Liver (tissue), 8 donors: ENCODE measurements at regions not wholly inside any gene's neighbourhood (a gene's known extent, or its start where the extent isn't known, plus 50 kb on each side); places are given as distances from the start of the nearest gene placed in this dataset.
"Not testable (repeated sequence)": the region's sequence is repeated elsewhere in the genome, so short reads cannot be mapped to it uniquely, and the experiment has no call there.

Source experiments
- DNase-seq: peaks from one replicate; pipeline ENCODE4 v3.0.0-alpha.2; 2017; ENCODE audit warnings: low spot score
- H3K27ac ChIP-seq, 2 donors: one replicate each; pipeline ENCODE4 v1.7.0; 2013; ENCODE audit warnings: inconsistent platforms in 2 of 2, low read length in 2 of 2, control low read depth in 1 of 2, low read depth in 1 of 2, mild to moderate bottlenecking in 1 of 2
- H3K27me3 ChIP-seq, 4 donors: one replicate each; pipeline versions ENCODE4 v1.6.1 to v1.7.0; 2013; ENCODE audit warnings: low read length in 3 of 4, inconsistent platforms in 1 of 4, mild to moderate bottlenecking in 1 of 4, moderate library complexity in 1 of 4; ENCODE audit not compliant: control insufficient read depth in 4 of 4, insufficient read depth in 4 of 4
- H3K36me3 ChIP-seq, 4 donors: one replicate each; pipeline versions ENCODE4 v1.6.1 to v1.7.0; 2013; ENCODE audit warnings: low read length in 3 of 4, mild to moderate bottlenecking in 3 of 4, low read depth in 1 of 4, moderate library complexity in 1 of 4; ENCODE audit not compliant: control insufficient read depth in 4 of 4, insufficient read depth in 3 of 4
- H3K4me1 ChIP-seq, 4 donors: one replicate each; pipeline versions ENCODE4 v1.6.1 to v1.7.0; 2013; ENCODE audit warnings: low read length in 3 of 4, mild to moderate bottlenecking in 3 of 4, moderate library complexity in 1 of 4; ENCODE audit not compliant: control insufficient read depth in 4 of 4, insufficient read depth in 4 of 4
- H3K4me3 ChIP-seq, 3 donors: one replicate each; pipeline versions ENCODE4 v1.6.1 to v1.7.0; 2013; ENCODE audit warnings: low read length in 3 of 3, control low read depth in 1 of 3, low read depth in 1 of 3, mild to moderate bottlenecking in 1 of 3
- H3K9ac ChIP-seq, 2 donors: one replicate each; pipeline ENCODE4 v1.7.0; 2013; ENCODE audit warnings: low read length in 2 of 2, mild to moderate bottlenecking in 2 of 2, moderate library complexity in 2 of 2, control low read depth in 1 of 2, low read depth in 1 of 2
- H3K9me3 ChIP-seq, 4 donors: one replicate each; pipeline versions ENCODE4 v1.6.1 to v1.7.0; 2013; ENCODE audit warnings: low read length in 3 of 4; ENCODE audit not compliant: control insufficient read depth in 4 of 4
- CTCF ChIP-seq: fragments of 150-350 bp; IDR thresholded peaks from 2 replicates; pipeline ENCODE4 v1.5.1; 2017; ENCODE audit warnings: improper control_type of control experiment, low read depth, low read length; ENCODE audit not compliant: missing input control
- EGR1 ChIP-seq, 2 donors: IDR thresholded peaks; 2 replicates each; pipeline ENCODE4 v1.6.1; 2016 to 2018; ENCODE audit warnings: antibody characterized with exemption in 2 of 2, low read depth in 2 of 2
- FOXA1 ChIP-seq: IDR thresholded peaks from 2 replicates; pipeline ENCODE4 v1.6.1; 2016; ENCODE audit warnings: antibody characterized with exemption
- FOXA2 ChIP-seq: IDR thresholded peaks from 2 replicates; pipeline ENCODE4 v1.6.1; 2016; ENCODE audit warnings: antibody characterized with exemption
- GABPA ChIP-seq, 2 donors: IDR thresholded peaks in 1 of 2; conservative IDR thresholded peaks in 1 of 2; 2 replicates each; pipeline ENCODE4 v1.6.1; 2016; ENCODE audit warnings: antibody characterized with exemption in 2 of 2, mild to moderate bottlenecking in 1 of 2, moderate library complexity in 1 of 2
- HNF4A ChIP-seq, 2 donors: conservative IDR thresholded peaks; 2 replicates each; pipeline ENCODE4 v1.6.1; 2016; ENCODE audit warnings: antibody characterized with exemption in 2 of 2, mild to moderate bottlenecking in 2 of 2
- HNF4G ChIP-seq: IDR thresholded peaks from 2 replicates; pipeline ENCODE4 v1.6.1; 2016; ENCODE audit warnings: antibody characterized with exemption
- JUND ChIP-seq, 2 donors: IDR thresholded peaks; 2 replicates each; pipeline ENCODE4 v1.6.1; 2016; ENCODE audit warnings: antibody characterized with exemption in 2 of 2
- MAX ChIP-seq: IDR thresholded peaks from 2 replicates; pipeline ENCODE4 v1.6.1; 2016; ENCODE audit warnings: antibody characterized with exemption
- NR2F2 ChIP-seq: IDR thresholded peaks from 2 replicates; pipeline ENCODE4 v1.6.1; 2016; ENCODE audit warnings: antibody characterized with exemption
- RAD21 ChIP-seq, 2 donors: IDR thresholded peaks; 2 replicates each; pipeline ENCODE4 v1.6.1; 2016; ENCODE audit warnings: antibody characterized with exemption in 2 of 2, mild to moderate bottlenecking in 2 of 2
- REST ChIP-seq: IDR thresholded peaks from 2 replicates; pipeline ENCODE4 v1.6.1; 2016; ENCODE audit warnings: antibody characterized with exemption, mild to moderate bottlenecking
- RXRA ChIP-seq, 2 donors: IDR thresholded peaks; 2 replicates each; pipeline ENCODE4 v1.6.1; 2017 to 2018; ENCODE audit warnings: antibody characterized with exemption in 2 of 2, mild to moderate bottlenecking in 1 of 2
- SP1 ChIP-seq: IDR thresholded peaks from 2 replicates; pipeline ENCODE4 v1.6.1; 2018; ENCODE audit warnings: antibody characterized with exemption, mild to moderate bottlenecking
- TAF1 ChIP-seq: conservative IDR thresholded peaks from 2 replicates; pipeline ENCODE4 v1.6.1; 2016; ENCODE audit warnings: antibody characterized with exemption, mild to moderate bottlenecking
- YY1 ChIP-seq: IDR thresholded peaks from 2 replicates; pipeline ENCODE4 v1.6.1; 2016; ENCODE audit warnings: antibody characterized with exemption, mild to moderate bottlenecking
- ZBTB33 ChIP-seq: IDR thresholded peaks from 2 replicates; pipeline ENCODE4 v1.6.1; 2016; ENCODE audit warnings: antibody characterized with exemption
- WGBS: extraction: QIAGEN DNeasy Blood & Tissue Kit; methylation state at CpG from one replicate; pipeline ENCODE4 v1.1.7; 2013; 5-methylcytosine and 5-hydroxymethylcytosine counted together
- donor health status: healthy.
- donor health status: healthy.
- donor health status: healthy.
- donor health status: healthy.
- donor health status: healthy.

GRCh38 chr18:44579745-44580144, 100.9 kb upstream of the SETBP1 start:
- Histone ChIP-seq H3K4me1 (no peaks in the 10 kb centered on the region), H3K27me3 (no peaks in the 10 kb centered on the region), H3K4me3 (no peak overlapping the region), H3K27ac (no peak overlapping the region), H3K9me3 (no peaks in the 10 kb centered on the region), H3K36me3 (no peaks in the 10 kb centered on the region), H3K9ac (no peak overlapping the region)
- no peak for DNase-seq
- WGBS = 75% methylated on average over 7 of the region's 7 CpGs
- TF ChIP-seq GABPA (IDR thresholded peaks at IDR 0.05 in 1 of 2, conservative IDR thresholded peaks at IDR 0.05 in 1 of 2) = no peak
- no peak for TF ChIP-seq JUND (IDR thresholded peaks at IDR 0.05)
- no peak for TF ChIP-seq REST
- TF ChIP-seq YY1 = no peak
- TF ChIP-seq RXRA (IDR thresholded peaks at IDR 0.05) = no peak
- TF ChIP-seq SP1 = no peak
- no peak for TF ChIP-seq CTCF
- no peak for TF ChIP-seq FOXA1
- TF ChIP-seq NR2F2 = no peak
- TF ChIP-seq MAX = no peak
- no peak for TF ChIP-seq HNF4A (conservative IDR thresholded peaks at IDR 0.05)
- no peak for TF ChIP-seq RAD21 (IDR thresholded peaks at IDR 0.05)
- no peak for TF ChIP-seq TAF1
- TF ChIP-seq HNF4G = no peak
- TF ChIP-seq FOXA2 = no peak
- TF ChIP-seq EGR1 (IDR thresholded peaks at IDR 0.05; ENCODE audit: low read depth in 2 of 2) = no peak

GRCh38 chr18:44580159-44580558, 100.5 kb upstream of the SETBP1 start:
- Histone ChIP-seq H3K27ac (no peak overlapping the region), H3K4me1 (no peaks in the 10 kb centered on the region), H3K4me3 (no peak overlapping the region), H3K36me3 (no peaks in the 10 kb centered on the region), H3K9me3 (no peaks in the 10 kb centered on the region), H3K9ac (no peak overlapping the region), H3K27me3 (no peaks in the 10 kb centered on the region)
- WGBS = 74% methylated on average over 2 of the region's 2 CpGs
- DNase-seq = no peak
- TF ChIP-seq JUND (IDR thresholded peaks at IDR 0.05) (no peak), FOXA1 (no peak), ZBTB33 (no peak), HNF4A (conservative IDR thresholded peaks at IDR 0.05) (no peak), RAD21 (IDR thresholded peaks at IDR 0.05) (no peak), YY1 (no peak), REST (no peak), HNF4G (no peak), EGR1 (IDR thresholded peaks at IDR 0.05; ENCODE audit: low read depth in 2 of 2) (no peak)

GRCh38 chr18:44580782-44581181, 99.9 kb upstream of the SETBP1 start:
- H3K9me3 ChIP-seq, H3K4me3 ChIP-seq, H3K9ac ChIP-seq, H3K36me3 ChIP-seq, H3K4me1 ChIP-seq, DNase-seq, H3K27me3 ChIP-seq, H3K27ac ChIP-seq: not testable (repeated sequence)
- WGBS = 98% methylated on average over 28 of the region's 28 CpGs
